C4-2B (cell line): ENCODE measurements at regions not wholly inside any gene's neighbourhood (a gene's known extent, or its start where the extent isn't known, plus 50 kb on each side); places are given as distances from the start of the nearest gene placed in this dataset.

Source experiments
- CTCF ChIP-seq: fragments of 450-650 bp; conservative IDR thresholded peaks from 2 replicates; pipeline ENCODE4 v1.5.1; 2017; ENCODE audit warnings: mild to moderate bottlenecking
- ZFX ChIP-seq: fragments of 450-650 bp; IDR thresholded peaks from 2 replicates; pipeline ENCODE4 v1.6.1; 2017

DNA sequence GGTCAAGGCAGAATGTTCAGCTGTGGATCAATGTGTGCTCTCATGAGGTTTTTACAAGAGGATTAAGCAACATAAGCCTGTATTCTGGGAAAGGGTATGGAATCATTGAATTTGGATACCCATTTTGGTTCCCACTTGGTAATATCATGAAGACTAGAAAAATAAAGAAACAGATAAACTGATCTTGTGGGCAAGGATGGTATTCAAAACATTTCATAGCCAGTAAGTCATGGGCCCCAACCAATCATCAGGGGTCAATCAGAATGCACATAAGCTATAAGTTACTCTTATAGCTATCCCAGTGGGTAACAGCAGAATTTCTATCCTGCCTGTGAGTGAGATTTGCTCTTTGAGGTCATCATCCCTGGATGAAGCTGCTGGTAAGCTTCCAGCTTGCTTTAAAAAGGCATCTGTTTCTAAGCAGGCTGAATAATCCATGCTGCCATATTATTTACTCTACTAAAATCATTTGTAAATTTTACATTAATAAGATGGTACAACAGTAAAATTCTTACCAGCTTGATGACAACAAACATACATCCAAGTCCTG, 291.2 kb downstream of the RAD51AP2 start:
- TF ChIP-seq CTCF = no peak
- TF ChIP-seq ZFX = no peak
